GM12891 (cell line): ENCODE measurements at regions not wholly inside any gene's neighbourhood (a gene's known extent, or its start where the extent isn't known, plus 50 kb on each side); places are given as distances from the start of the nearest gene placed in this dataset.

Source experiments
- POLR2A ChIP-seq: IDR thresholded peaks from 2 replicates; pipeline ENCODE4 v1.6.1; 2011; ENCODE audit warnings: low read depth, low read length, control low read depth
- POLR2AphosphoS5 ChIP-seq: IDR thresholded peaks from 2 replicates; pipeline ENCODE4 v1.6.1; 2011; ENCODE audit warnings: low read depth, low read length, control low read depth

DNA sequence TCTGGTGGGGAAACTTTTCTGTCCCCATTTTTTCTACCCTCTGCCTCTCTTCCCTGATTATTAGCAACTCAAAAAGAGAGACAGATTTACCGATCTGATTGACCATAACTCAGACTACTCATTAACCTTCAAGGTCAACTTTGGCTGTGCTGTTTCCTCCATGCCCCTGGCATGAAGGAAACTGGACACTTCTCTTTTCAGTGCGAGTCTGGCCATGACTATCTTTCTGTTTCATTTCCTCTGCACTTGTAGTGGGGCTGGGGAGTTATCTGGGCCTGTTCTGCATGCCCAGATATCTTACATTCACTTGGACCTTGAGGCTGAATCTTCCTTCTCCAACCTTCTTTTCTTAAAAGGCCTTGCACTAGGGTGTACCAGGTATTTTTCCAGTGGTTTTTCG is 76.9 kb upstream of the SLCO2A1 start:
- TF ChIP-seq POLR2AphosphoS5 (no peak), POLR2A (no peak)
